ENCODE measurements at regions not wholly inside any gene's neighbourhood (a gene's known extent, or its start where the extent isn't known, plus 50 kb on each side); places are given as distances from the start of the nearest gene placed in this dataset.

GRCh38 chr6:14425805-14426204, 308.2 kb downstream of the CD83 start:
- no peaks in the 10 kb centered on the region for H3F3A ChIP-seq (ENCODE audit: insufficient read depth, low read depth)
- H2AFZ ChIP-seq, result no peak overlapping the region
- BruUV-seq (replicated peaks), result no TSS peak
- H3K9me3 ChIP-seq (ENCODE audit: insufficient read depth, low read depth), result no peaks in the 10 kb centered on the region
- no peaks in the 10 kb centered on the region for H3K27me3 ChIP-seq (ENCODE audit: insufficient read depth, low read depth)
- TF ChIP-seq CTCF (conservative IDR thresholded peaks at IDR 0.05) (no peak), EZH2 (IDR thresholded peaks at IDR 0.05; ENCODE audit: low read depth) (no peak)
- H3K79me2 ChIP-seq (ENCODE audit: low read depth), result no peaks in the 10 kb centered on the region
- no peak overlapping the region for H3K4me3 ChIP-seq
- H3K27ac ChIP-seq, result no peak overlapping the region
- H3K36me3 ChIP-seq (ENCODE audit: low read depth), result no peaks in the 10 kb centered on the region
- H3K9me2 ChIP-seq (ENCODE audit: insufficient read depth), result no peaks in the 10 kb centered on the region
- no peak for DNase-seq
- ChIA-PET POLR2A (ENCODE audit: unreplicated experiment) (no interaction called here), CTCF (no interaction called here)
- no peak overlapping the region for H3K4me2 ChIP-seq
- no peaks in the 10 kb centered on the region for H3K4me1 ChIP-seq (replicated peaks; ENCODE audit: insufficient read depth)
- intact Hi-C loops (cut with micrococcal nuclease; ENCODE audit: unreplicated experiment), result no loop called here
- H4K20me1 ChIP-seq (ENCODE audit: insufficient read depth), result no peaks in the 10 kb centered on the region

DNA sequence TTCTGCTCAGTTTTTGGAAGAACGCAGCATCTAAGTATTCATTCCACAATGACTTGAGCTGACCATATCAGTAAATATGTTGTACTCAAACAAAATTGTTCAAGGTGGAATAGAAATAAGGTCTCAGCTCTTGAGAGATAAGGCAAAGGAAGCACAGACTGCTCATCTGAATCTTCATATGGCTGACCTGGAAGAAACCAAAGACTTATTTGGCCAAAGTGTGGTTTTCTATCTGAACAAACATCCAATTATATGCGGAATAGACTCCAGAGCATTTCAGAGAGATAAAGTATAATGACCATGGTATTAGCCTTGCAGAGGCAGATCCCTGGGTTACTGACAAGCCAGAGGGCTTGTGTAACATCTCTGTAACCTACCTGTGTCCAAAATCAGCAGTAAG, 308.7 kb downstream of the CD83 start:
- no peak overlapping the region for H3K4me2 ChIP-seq
- H2AFZ ChIP-seq, result no peak overlapping the region
- H4K20me1 ChIP-seq (ENCODE audit: insufficient read depth), result no peaks in the 10 kb centered on the region
- no peaks in the 10 kb centered on the region for H3K9me2 ChIP-seq (ENCODE audit: insufficient read depth)
- intact Hi-C loops (cut with micrococcal nuclease; ENCODE audit: unreplicated experiment), result no loop called here
- TF ChIP-seq CTCF (conservative IDR thresholded peaks at IDR 0.05) (no peak), EZH2 (IDR thresholded peaks at IDR 0.05; ENCODE audit: low read depth) (no peak)
- ChIA-PET POLR2A (ENCODE audit: unreplicated experiment) (no interaction called here), CTCF (no interaction called here)
- no peaks in the 10 kb centered on the region for H3F3A ChIP-seq (ENCODE audit: insufficient read depth, low read depth)
- no peak overlapping the region for H3K27ac ChIP-seq
- no peak overlapping the region for H3K4me3 ChIP-seq
- no peaks in the 10 kb centered on the region for H3K36me3 ChIP-seq (ENCODE audit: low read depth)
- H3K79me2 ChIP-seq (ENCODE audit: low read depth), result no peaks in the 10 kb centered on the region
- no peak for DNase-seq
- H3K9me3 ChIP-seq (ENCODE audit: insufficient read depth, low read depth), result no peaks in the 10 kb centered on the region
- no peaks in the 10 kb centered on the region for H3K4me1 ChIP-seq (replicated peaks; ENCODE audit: insufficient read depth)
- no peaks in the 10 kb centered on the region for H3K27me3 ChIP-seq (ENCODE audit: insufficient read depth, low read depth)
- no TSS peak for BruUV-seq (replicated peaks)

DNA sequence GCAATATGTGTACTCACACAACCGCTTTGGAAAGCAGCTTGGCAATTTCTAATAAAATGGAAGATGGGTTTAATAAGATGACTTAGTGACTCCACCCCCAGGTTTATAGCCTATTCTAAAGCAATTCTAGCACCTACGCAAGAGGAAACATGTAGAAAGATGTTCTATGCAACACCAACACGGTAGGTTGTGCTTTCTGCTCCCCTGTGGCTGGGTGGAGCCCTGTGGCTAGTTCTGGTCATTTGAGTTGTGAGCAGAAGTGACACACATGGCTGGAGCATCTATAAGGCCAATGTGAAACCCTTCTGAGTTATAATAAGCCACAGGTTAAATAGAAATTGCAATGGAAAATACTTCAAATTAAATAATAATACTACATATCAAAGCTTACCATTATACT, 310.7 kb downstream of the CD83 start:
- Histone ChIP-seq H2AFZ (no peak overlapping the region), H3K36me3 (ENCODE audit: low read depth) (no peaks in the 10 kb centered on the region), H3K27ac (no peak overlapping the region), H3K79me2 (ENCODE audit: low read depth) (no peaks in the 10 kb centered on the region), H3K9me3 (ENCODE audit: insufficient read depth, low read depth) (no peaks in the 10 kb centered on the region), H3F3A (ENCODE audit: insufficient read depth, low read depth) (no peaks in the 10 kb centered on the region), H3K27me3 (ENCODE audit: insufficient read depth, low read depth) (no peaks in the 10 kb centered on the region), H3K4me2 (no peak overlapping the region), H3K9me2 (ENCODE audit: insufficient read depth) (no peaks in the 10 kb centered on the region), H3K4me3 (no peak overlapping the region), H3K4me1 (replicated peaks; ENCODE audit: insufficient read depth) (no peaks in the 10 kb centered on the region), H4K20me1 (ENCODE audit: insufficient read depth) (no peaks in the 10 kb centered on the region)
- intact Hi-C loops (cut with micrococcal nuclease; ENCODE audit: unreplicated experiment), result no loop called here
- no peak for DNase-seq
- BruUV-seq (replicated peaks), result no TSS peak
- TF ChIP-seq CTCF (conservative IDR thresholded peaks at IDR 0.05), result no peak
- TF ChIP-seq EZH2 (IDR thresholded peaks at IDR 0.05; ENCODE audit: low read depth), result no peak
- CTCF ChIA-PET, result interaction anchor here (0.6 to 0.7 kb wide), 2 partner anchors 106 to 562 kb away, joined by 3 read pairs; no protein-coding TSS in a partner anchor
- POLR2A ChIA-PET (ENCODE audit: unreplicated experiment), result no interaction called here
